OCI-LY1 (cell line): ENCODE measurements at regions not wholly inside any gene's neighbourhood (a gene's known extent, or its start where the extent isn't known, plus 50 kb on each side); places are given as distances from the start of the nearest gene placed in this dataset.

Experiments used
- H2AFZ ChIP-seq: fragments of 200-600 bp; sonication (generic), shearing (Covaris generic); 2 replicates; pipeline ENCODE4 v1.6.0; 2014; ENCODE audit warnings: antibody characterized with exemption, mild to moderate bottlenecking, low read length
- H3F3A ChIP-seq: fragments of 200-600 bp; sonication (generic), shearing (Covaris generic); 2 replicates; pipeline ENCODE4 v1.6.0; 2014; ENCODE audit warnings: mild to moderate bottlenecking, antibody characterized with exemption, low read length, moderate library complexity; ENCODE audit not compliant: insufficient read depth
- H3K27ac ChIP-seq: fragments of 200-600 bp; sonication (generic); 2 replicates; pipeline ENCODE4 v1.5.1; 2014; ENCODE audit warnings: low read length, mixed run types, mild to moderate bottlenecking, low read depth; ENCODE audit not compliant: poor library complexity, severe bottlenecking
- H3K27me3 ChIP-seq: fragments of 200-600 bp; sonication (generic); 2 replicates; pipeline ENCODE4 v1.6.0; 2014; ENCODE audit warnings: antibody characterized with exemption, mild to moderate bottlenecking, low read length, moderate library complexity; ENCODE audit not compliant: insufficient read depth
- H3K36me3 ChIP-seq: fragments of 200-600 bp; sonication (generic); 2 replicates; pipeline ENCODE4 v1.6.1; 2014; ENCODE audit warnings: mild to moderate bottlenecking, antibody characterized with exemption, low read length, moderate library complexity, mixed read lengths; ENCODE audit not compliant: insufficient read depth
- H3K4me1 ChIP-seq: fragments of 200-600 bp; sonication (generic); 2 replicates; pipeline ENCODE4 v1.5.1; 2014; ENCODE audit warnings: mild to moderate bottlenecking, low read length, moderate library complexity; ENCODE audit not compliant: insufficient read depth, severe bottlenecking
- H3K4me2 ChIP-seq: fragments of 200-600 bp; sonication (generic), shearing (Covaris generic); 2 replicates; pipeline ENCODE4 v1.6.1; 2014; ENCODE audit warnings: low read length
- H3K4me3 ChIP-seq: fragments of 200-600 bp; sonication (generic); 2 replicates; pipeline ENCODE4 v1.5.1; 2014; ENCODE audit warnings: low read length, low read depth, mild to moderate bottlenecking, mixed read lengths; ENCODE audit not compliant: poor library complexity, severe bottlenecking
- H3K79me2 ChIP-seq: fragments of 200-600 bp; shearing (Covaris generic); 2 replicates; pipeline ENCODE4 v1.6.1; 2016; ENCODE audit warnings: mixed run types, low read length, mixed read lengths; ENCODE audit not compliant: insufficient read depth
- H3K9ac ChIP-seq: fragments of 200-600 bp; sonication (generic), shearing (Covaris generic); 2 replicates; pipeline ENCODE4 v1.6.1; 2014; ENCODE audit warnings: mild to moderate bottlenecking, low read length, mixed read lengths
- H3K9me2 ChIP-seq: fragments of 200-600 bp; sonication (generic), shearing (Covaris generic); 2 replicates; pipeline ENCODE4 v1.6.1; 2014; ENCODE audit warnings: low read depth, mild to moderate bottlenecking, low read length, mixed read lengths
- H3K9me3 ChIP-seq: fragments of 200-600 bp; shearing (Covaris generic); 2 replicates; pipeline ENCODE4 v1.6.1; 2014; ENCODE audit warnings: low read length, mixed read lengths
- H4K20me1 ChIP-seq: fragments of 200-600 bp; sonication (generic), shearing (Covaris generic); 2 replicates; pipeline ENCODE4 v1.6.0; 2016; ENCODE audit warnings: mild to moderate bottlenecking, low read length; ENCODE audit not compliant: insufficient read depth
- CTCF ChIP-seq: fragments of 200-600 bp; sonication (generic), shearing (Covaris generic); IDR thresholded peaks from 2 replicates; pipeline ENCODE4 v1.5.1; 2017; ENCODE audit warnings: mild to moderate bottlenecking, antibody characterized with exemption, low read length, moderate library complexity, mixed read lengths
- EZH2 ChIP-seq: fragments of 200-600 bp; sonication (generic), shearing (Covaris generic); IDR thresholded peaks from 2 replicates; pipeline ENCODE4 v1.8.0; 2017; ENCODE audit warnings: borderline replicate concordance, mixed run types, mild to moderate bottlenecking, antibody characterized with exemption, low read length, moderate library complexity, mixed read lengths

GRCh38 chr7:46812101-46812675 is 769.7 kb downstream of the TNS3 start:
- H3K9me2 ChIP-seq: no peaks in the 10 kb centered on the region
- H3K4me3 ChIP-seq: no peak overlapping the region
- no peak overlapping the region for H3K27ac ChIP-seq
- H3K27me3 ChIP-seq: no peaks in the 10 kb centered on the region
- H3K9ac ChIP-seq: no peak overlapping the region
- no peak for TF ChIP-seq CTCF
- TF ChIP-seq EZH2: no peak
- no peaks in the 10 kb centered on the region for H3K4me1 ChIP-seq
- H3K9me3 ChIP-seq: no peaks in the 10 kb centered on the region
- no peaks in the 10 kb centered on the region for H4K20me1 ChIP-seq
- no peak overlapping the region for H3K4me2 ChIP-seq
- no peaks in the 10 kb centered on the region for H3F3A ChIP-seq
- no peaks in the 10 kb centered on the region for H3K79me2 ChIP-seq
- no peak overlapping the region for H2AFZ ChIP-seq
- H3K36me3 ChIP-seq: no peaks in the 10 kb centered on the region

GRCh38 chr7:46811529-46811928 is 770.4 kb downstream of the TNS3 start:
- no peaks in the 10 kb centered on the region for H3K27me3 ChIP-seq
- H3K9me3 ChIP-seq: no peaks in the 10 kb centered on the region
- H2AFZ ChIP-seq: no peak overlapping the region
- H3K4me2 ChIP-seq: no peak overlapping the region
- no peaks in the 10 kb centered on the region for H3F3A ChIP-seq
- no peaks in the 10 kb centered on the region for H3K79me2 ChIP-seq
- no peaks in the 10 kb centered on the region for H4K20me1 ChIP-seq
- TF ChIP-seq CTCF (no peak), EZH2 (no peak)
- H3K9ac ChIP-seq: no peak overlapping the region
- H3K4me3 ChIP-seq: no peak overlapping the region
- no peaks in the 10 kb centered on the region for H3K9me2 ChIP-seq
- H3K36me3 ChIP-seq: no peaks in the 10 kb centered on the region
- H3K27ac ChIP-seq: no peak overlapping the region
- H3K4me1 ChIP-seq: no peaks in the 10 kb centered on the region

GRCh38 chr7:46810986-46811385 is 770.9 kb downstream of the TNS3 start:
- Histone ChIP-seq H3K27me3 (no peaks in the 10 kb centered on the region), H3K27ac (no peak overlapping the region), H2AFZ (no peak overlapping the region), H3K79me2 (no peaks in the 10 kb centered on the region), H3F3A (no peaks in the 10 kb centered on the region), H4K20me1 (no peaks in the 10 kb centered on the region), H3K4me3 (no peak overlapping the region), H3K9me3 (no peaks in the 10 kb centered on the region), H3K9ac (no peak overlapping the region), H3K36me3 (no peaks in the 10 kb centered on the region), H3K4me2 (no peak overlapping the region), H3K4me1 (no peaks in the 10 kb centered on the region), H3K9me2 (no peaks in the 10 kb centered on the region)
- TF ChIP-seq EZH2 (no peak), CTCF (no peak)
